Natural killer cell (primary cell): ENCODE measurements at regions not wholly inside any gene's neighbourhood (a gene's known extent, or its start where the extent isn't known, plus 50 kb on each side); places are given as distances from the start of the nearest gene placed in this dataset.

Experiments
- ATAC-seq, 3 donors: fragments of 150-1000 bp in 2 of 3; fragments of 200-7000 bp in 1 of 3; cut with Tn5 transposase; 1 replicate in 1 of 3; 2 replicates in 2 of 3; pipeline ENCODE4 v1.10.0; 2021; ENCODE audit warnings: mild to moderate bottlenecking in 2 of 3, moderate library complexity in 2 of 3
- DNase-seq, 2 donors: peaks; one replicate each; pipeline versions ENCODE4 v3.0.0 to v3.0.0-alpha.2; 2013 to 2021; ENCODE audit warnings: mixed read lengths in 1 of 2
- H3K27ac ChIP-seq: one replicate; pipeline ENCODE4 v1.5.1; 2013; ENCODE audit warnings: mild to moderate bottlenecking, low read length
- H3K27me3 ChIP-seq: one replicate; pipeline ENCODE4 v1.6.1; 2013; ENCODE audit warnings: low read length; ENCODE audit not compliant: control insufficient read depth, insufficient read depth
- H3K36me3 ChIP-seq: one replicate; pipeline ENCODE4 v1.6.1; 2013; ENCODE audit warnings: low read length; ENCODE audit not compliant: control insufficient read depth, insufficient read depth
- H3K4me1 ChIP-seq: one replicate; pipeline ENCODE4 v1.6.1; 2013; ENCODE audit warnings: low read length; ENCODE audit not compliant: control insufficient read depth, insufficient read depth
- H3K4me3 ChIP-seq: one replicate; pipeline ENCODE4 v1.5.1; 2013; ENCODE audit warnings: low read length
- H3K9me3 ChIP-seq: one replicate; pipeline ENCODE4 v1.6.1; 2013; ENCODE audit warnings: low read length; ENCODE audit not compliant: control insufficient read depth, insufficient read depth
- H3K27ac Mint-ChIP-seq, 2 donors: one replicate each; pipeline ENCODE4 v1.8.0; 2022; ENCODE audit warnings: mild to moderate bottlenecking in 2 of 2, mixed read lengths in 2 of 2, moderate library complexity in 1 of 2
- H3K27me3 Mint-ChIP-seq, 2 donors: one replicate each; pipeline ENCODE4 v1.8.0; 2022; ENCODE audit warnings: low read depth in 2 of 2, mixed read lengths in 2 of 2
- H3K36me3 Mint-ChIP-seq: one replicate; pipeline ENCODE4 v1.8.0; 2022; ENCODE audit warnings: mixed read lengths
- H3K4me1 Mint-ChIP-seq, 2 donors: one replicate each; pipeline ENCODE4 v1.8.0; 2022; ENCODE audit warnings: mixed read lengths in 2 of 2
- H3K4me3 Mint-ChIP-seq: one replicate; pipeline ENCODE4 v1.8.0; 2022; ENCODE audit warnings: mild to moderate bottlenecking, moderate library complexity, mixed read lengths
- H3K9me3 Mint-ChIP-seq, 2 donors: one replicate each; pipeline ENCODE4 v1.8.0; 2022; ENCODE audit warnings: mixed read lengths in 2 of 2
- WGBS: methylation state at CpG from one replicate; pipeline ENCODE4 v1.1.7; 2013; ENCODE audit warnings: missing lambda C conversion rate; ENCODE audit not compliant: insufficient coverage; 5-methylcytosine and 5-hydroxymethylcytosine counted together
- intact Hi-C: fragments of 100-400 bp; cut with micrococcal nuclease; formaldehyde crosslinking; loops from one replicate; pipeline ENCODE4 v1.14.2; 2022
- TF ChIP-seq, protein P1 (sequence below): fragments of 200-600 bp; IDR thresholded peaks from one replicate; pipeline ENCODE4 v1.8.0; 2022; ENCODE audit warnings: antibody characterized with exemption

DNA sequence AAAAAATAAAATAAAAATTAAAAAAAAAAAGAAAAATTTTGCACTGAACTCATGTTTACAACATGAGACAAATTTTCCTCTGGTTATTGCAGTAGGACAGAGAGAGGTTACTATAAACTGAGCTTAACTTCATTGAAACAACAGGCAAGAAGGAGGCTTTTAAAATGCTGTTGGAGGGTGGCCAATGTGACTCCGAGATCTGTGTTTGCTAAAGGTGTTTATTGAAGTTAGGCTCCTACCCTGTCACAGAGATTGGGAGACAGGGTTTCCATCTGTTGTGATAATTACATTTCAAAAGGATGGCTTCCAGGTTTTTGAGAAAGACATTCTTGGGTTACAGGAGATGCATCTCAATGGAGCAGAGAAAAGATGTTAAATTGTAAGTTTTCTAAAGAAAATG lies 370.5 kb upstream of the HS3ST1 start:
- Mint-ChIP-seq H3K9me3 (peaks cover 0 to 4% of the 10 kb centered on the region in 2 donors), H3K27ac (no peak overlapping the region), H3K36me3 (no peaks in the 10 kb centered on the region), H3K4me3 (no peak overlapping the region), H3K4me1 (no peaks in the 10 kb centered on the region), H3K27me3 (no peaks in the 10 kb centered on the region)
- 85% methylated on average over 1 of the region's 1 CpG for WGBS
- no peak overlapping the region for H3K27ac ChIP-seq
- no peaks in the 10 kb centered on the region for H3K9me3 ChIP-seq
- no peaks in the 10 kb centered on the region for H3K4me1 ChIP-seq
- no peak overlapping the region for H3K4me3 ChIP-seq
- DNase-seq (no peak), ATAC-seq (no peak)
- H3K36me3 ChIP-seq: no peaks in the 10 kb centered on the region
- intact Hi-C loops: no loop called here
- TF ChIP-seq, protein P1, sequence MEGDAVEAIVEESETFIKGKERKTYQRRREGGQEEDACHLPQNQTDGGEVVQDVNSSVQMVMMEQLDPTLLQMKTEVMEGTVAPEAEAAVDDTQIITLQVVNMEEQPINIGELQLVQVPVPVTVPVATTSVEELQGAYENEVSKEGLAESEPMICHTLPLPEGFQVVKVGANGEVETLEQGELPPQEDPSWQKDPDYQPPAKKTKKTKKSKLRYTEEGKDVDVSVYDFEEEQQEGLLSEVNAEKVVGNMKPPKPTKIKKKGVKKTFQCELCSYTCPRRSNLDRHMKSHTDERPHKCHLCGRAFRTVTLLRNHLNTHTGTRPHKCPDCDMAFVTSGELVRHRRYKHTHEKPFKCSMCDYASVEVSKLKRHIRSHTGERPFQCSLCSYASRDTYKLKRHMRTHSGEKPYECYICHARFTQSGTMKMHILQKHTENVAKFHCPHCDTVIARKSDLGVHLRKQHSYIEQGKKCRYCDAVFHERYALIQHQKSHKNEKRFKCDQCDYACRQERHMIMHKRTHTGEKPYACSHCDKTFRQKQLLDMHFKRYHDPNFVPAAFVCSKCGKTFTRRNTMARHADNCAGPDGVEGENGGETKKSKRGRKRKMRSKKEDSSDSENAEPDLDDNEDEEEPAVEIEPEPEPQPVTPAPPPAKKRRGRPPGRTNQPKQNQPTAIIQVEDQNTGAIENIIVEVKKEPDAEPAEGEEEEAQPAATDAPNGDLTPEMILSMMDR: no peak
- H3K27me3 ChIP-seq: no peaks in the 10 kb centered on the region

DNA sequence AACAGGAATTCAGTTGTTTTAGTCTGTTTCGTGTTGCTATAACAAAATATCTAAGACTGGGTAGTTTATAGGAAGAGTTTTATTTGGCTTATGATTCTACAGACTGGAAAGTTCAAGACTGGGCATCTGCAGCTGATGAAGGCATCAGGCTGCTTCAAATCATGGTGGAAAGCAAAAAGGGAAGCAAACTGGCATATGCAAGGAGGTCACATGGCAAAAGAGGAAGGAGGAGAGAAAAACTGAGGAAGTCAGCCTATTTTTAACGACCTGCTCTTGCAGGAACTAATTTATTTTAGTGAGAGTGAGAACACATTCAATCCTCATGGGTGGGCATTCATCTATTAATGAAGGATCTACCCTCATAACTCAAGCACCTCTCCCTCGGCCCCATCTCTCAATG lies 363.1 kb upstream of the HS3ST1 start:
- Histone ChIP-seq H3K27me3 (no peaks in the 10 kb centered on the region), H3K4me3 (no peak overlapping the region), H3K27ac (no peak overlapping the region), H3K36me3 (no peaks in the 10 kb centered on the region), H3K4me1 (no peaks in the 10 kb centered on the region), H3K9me3 (no peaks in the 10 kb centered on the region)
- Mint-ChIP-seq H3K4me3 (no peak overlapping the region), H3K27ac (no peak overlapping the region), H3K9me3 (peaks cover 6 to 9% of the 10 kb centered on the region in 2 donors), H3K36me3 (no peaks in the 10 kb centered on the region), H3K27me3 (no peaks in the 10 kb centered on the region), H3K4me1 (no peaks in the 10 kb centered on the region)
- ATAC-seq (no peak), DNase-seq (no peak)
- WGBS: 53% methylated on average over 3 of the region's 3 CpGs
- TF ChIP-seq, protein P1: no peak
- intact Hi-C loops: no loop called here

GRCh38 chr4:11790230-11790629 lies 361.5 kb upstream of the HS3ST1 start:
- DNase-seq (no peak), ATAC-seq (no peak)
- 96% methylated on average over 4 of the region's 4 CpGs for WGBS
- Mint-ChIP-seq H3K27me3 (no peaks in the 10 kb centered on the region), H3K4me3 (no peak overlapping the region), H3K4me1 (no peaks in the 10 kb centered on the region), H3K27ac (no peak overlapping the region), H3K9me3 (peaks cover 6 to 9% of the 10 kb centered on the region in 2 donors), H3K36me3 (no peaks in the 10 kb centered on the region)
- no peak overlapping the region for H3K4me3 ChIP-seq
- no peaks in the 10 kb centered on the region for H3K36me3 ChIP-seq
- no peak overlapping the region for H3K27ac ChIP-seq
- intact Hi-C loops: no loop called here
- no peaks in the 10 kb centered on the region for H3K4me1 ChIP-seq
- TF ChIP-seq, protein P1: no peak
- H3K9me3 ChIP-seq: no peaks in the 10 kb centered on the region
- H3K27me3 ChIP-seq: no peaks in the 10 kb centered on the region

- no peaks in the 10 kb centered on the region for H3K36me3 Mint-ChIP-seq
- no peak for DNase-seq
- no peaks in the 10 kb centered on the region for H3K36me3 ChIP-seq
- H3K27me3 ChIP-seq: no peaks in the 10 kb centered on the region
- H3K4me3 ChIP-seq: no peak overlapping the region
- H3K27me3 Mint-ChIP-seq: no peaks in the 10 kb centered on the region
- WGBS: 80% methylated on average over 1 of the region's 1 CpG
- no peak for ATAC-seq
- intact Hi-C loops: no loop called here
- no peak overlapping the region for H3K4me3 Mint-ChIP-seq
- TF ChIP-seq, protein P1: no peak
- H3K4me1 Mint-ChIP-seq: no peaks in the 10 kb centered on the region
- H3K27ac ChIP-seq: no peak overlapping the region
- H3K9me3 ChIP-seq: no peaks in the 10 kb centered on the region
- H3K4me1 ChIP-seq: no peaks in the 10 kb centered on the region
- H3K27ac Mint-ChIP-seq: no peak overlapping the region
- H3K9me3 Mint-ChIP-seq: peaks cover 6 to 8% of the 10 kb centered on the region in 2 donors
These were observed 354.9 kb upstream of the HS3ST1 start for GRCh38 chr4:11783588-11783987.
